ENCODE measurements at regions not wholly inside any gene's neighbourhood (a gene's known extent, or its start where the extent isn't known, plus 50 kb on each side); places are given as distances from the start of the nearest gene placed in this dataset.

DNA sequence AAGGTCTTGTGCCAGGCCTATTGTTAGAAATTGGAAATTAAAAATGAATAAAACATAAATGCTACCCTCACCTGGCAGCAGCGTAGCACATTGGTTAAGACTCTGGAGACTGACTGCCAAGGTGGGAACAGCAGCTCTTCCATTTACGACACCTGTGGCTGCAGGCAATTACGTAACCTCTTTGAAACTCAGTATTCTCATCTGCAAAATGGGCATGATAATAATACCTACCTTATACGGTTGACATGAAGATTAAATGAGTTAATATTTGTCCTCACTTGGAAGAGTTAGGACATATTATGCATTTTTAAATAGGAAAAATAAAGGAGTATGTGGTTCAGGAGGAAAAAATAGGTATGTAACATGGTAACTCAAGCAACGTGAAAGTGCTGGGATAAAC is 279.3 kb upstream of the NCKAP5 start:
- POLR2A ChIA-PET, result no interaction called here
- no peaks in the 10 kb centered on the region for H3K9me3 ChIP-seq (ENCODE audit: control insufficient read depth in 1 of 2, insufficient read depth in 1 of 2, low read depth in 1 of 2, low read length in 2 of 2)
- H3K36me3 ChIP-seq (ENCODE audit: control insufficient read depth in 1 of 2, insufficient read depth in 2 of 2, low read length in 2 of 2), result no peaks in the 10 kb centered on the region
- H3K79me2 ChIP-seq (ENCODE audit: insufficient read depth, low read length), result no peaks in the 10 kb centered on the region
- no peak overlapping the region for H3K4me2 ChIP-seq (ENCODE audit: low read length)
- no peak overlapping the region for H3K27ac ChIP-seq (ENCODE audit: low read depth, low read length)
- no peak overlapping the region for H3K4me3 ChIP-seq (replicated peaks in 1 of 2; ENCODE audit: low read depth in 1 of 2, low read length in 2 of 2)
- RAD21 ChIA-PET (ENCODE audit: low non-redundant PET in 1 of 2, low total read pairs in 2 of 2, uncharacterized antibody in 2 of 2, unreplicated experiment in 2 of 2), result no interaction called here
- no peak overlapping the region for H2AFZ ChIP-seq (ENCODE audit: low read depth, low read length, poor library complexity, severe bottlenecking)
- peaks cover 6% of the 10 kb centered on the region; the same call in 1 of the 2 replicates for H3K27me3 ChIP-seq (ENCODE audit: insufficient read depth, low read length)
- H3K9ac ChIP-seq (ENCODE audit: low read length), result no peak overlapping the region
- H3K4me1 ChIP-seq (ENCODE audit: control insufficient read depth in 1 of 2, insufficient read depth in 2 of 2, low read length in 2 of 2), result no peaks in the 10 kb centered on the region
- no peak for ATAC-seq
- intact Hi-C loops (cut with micrococcal nuclease), result loop anchor here (10.0 kb wide), 2 partner anchors 673 to 1173 kb away; partner anchors contain the start of gene LYPD1
- CTCF ChIA-PET, result no interaction called here
- BruUV-seq (replicated peaks), result no TSS peak
- no peak for DNase-seq (ENCODE audit: low read depth, low spot score)
- no peaks in the 10 kb centered on the region for H3K9me2 ChIP-seq (ENCODE audit: insufficient read depth)
- TF ChIP-seq CEBPB (IDR thresholded peaks at IDR 0.05; ENCODE audit: low read depth) (no peak), POLR2A (IDR thresholded peaks at IDR 0.05; ENCODE audit: borderline replicate concordance, extremely low read depth, insufficient read depth, insufficient read length) (no peak), EZH2 (IDR thresholded peaks at IDR 0.05) (no peak), FOSL1 (IDR thresholded peaks at IDR 0.05; ENCODE audit: low read depth) (no peak), JUND (IDR thresholded peaks at IDR 0.05) (no peak), ZFX (IDR thresholded peaks at IDR 0.05) (no peak), CBX3 (IDR thresholded peaks at IDR 0.05; ENCODE audit: low read depth) (no peak), SIN3A (IDR thresholded peaks at IDR 0.05; ENCODE audit: low read depth) (no peak), YY1 (IDR thresholded peaks at IDR 0.05; ENCODE audit: extremely low read depth, insufficient replicate concordance, low read depth, low read length) (no peak), EGR1 (IDR thresholded peaks at IDR 0.05; ENCODE audit: low read depth) (no peak), RAD21 (IDR thresholded peaks at IDR 0.05; ENCODE audit: low read depth) (no peak), ELF1 (IDR thresholded peaks at IDR 0.05; ENCODE audit: borderline replicate concordance, low read depth) (no peak), EZH2phosphoT487 (IDR thresholded peaks at IDR 0.05; ENCODE audit: borderline replicate concordance) (no peak)
- TF ChIP-seq, protein P1, sequence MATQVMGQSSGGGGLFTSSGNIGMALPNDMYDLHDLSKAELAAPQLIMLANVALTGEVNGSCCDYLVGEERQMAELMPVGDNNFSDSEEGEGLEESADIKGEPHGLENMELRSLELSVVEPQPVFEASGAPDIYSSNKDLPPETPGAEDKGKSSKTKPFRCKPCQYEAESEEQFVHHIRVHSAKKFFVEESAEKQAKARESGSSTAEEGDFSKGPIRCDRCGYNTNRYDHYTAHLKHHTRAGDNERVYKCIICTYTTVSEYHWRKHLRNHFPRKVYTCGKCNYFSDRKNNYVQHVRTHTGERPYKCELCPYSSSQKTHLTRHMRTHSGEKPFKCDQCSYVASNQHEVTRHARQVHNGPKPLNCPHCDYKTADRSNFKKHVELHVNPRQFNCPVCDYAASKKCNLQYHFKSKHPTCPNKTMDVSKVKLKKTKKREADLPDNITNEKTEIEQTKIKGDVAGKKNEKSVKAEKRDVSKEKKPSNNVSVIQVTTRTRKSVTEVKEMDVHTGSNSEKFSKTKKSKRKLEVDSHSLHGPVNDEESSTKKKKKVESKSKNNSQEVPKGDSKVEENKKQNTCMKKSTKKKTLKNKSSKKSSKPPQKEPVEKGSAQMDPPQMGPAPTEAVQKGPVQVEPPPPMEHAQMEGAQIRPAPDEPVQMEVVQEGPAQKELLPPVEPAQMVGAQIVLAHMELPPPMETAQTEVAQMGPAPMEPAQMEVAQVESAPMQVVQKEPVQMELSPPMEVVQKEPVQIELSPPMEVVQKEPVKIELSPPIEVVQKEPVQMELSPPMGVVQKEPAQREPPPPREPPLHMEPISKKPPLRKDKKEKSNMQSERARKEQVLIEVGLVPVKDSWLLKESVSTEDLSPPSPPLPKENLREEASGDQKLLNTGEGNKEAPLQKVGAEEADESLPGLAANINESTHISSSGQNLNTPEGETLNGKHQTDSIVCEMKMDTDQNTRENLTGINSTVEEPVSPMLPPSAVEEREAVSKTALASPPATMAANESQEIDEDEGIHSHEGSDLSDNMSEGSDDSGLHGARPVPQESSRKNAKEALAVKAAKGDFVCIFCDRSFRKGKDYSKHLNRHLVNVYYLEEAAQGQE (IDR thresholded peaks at IDR 0.05; ENCODE audit: low read depth), result no peak
- TF ChIP-seq, protein P2, sequence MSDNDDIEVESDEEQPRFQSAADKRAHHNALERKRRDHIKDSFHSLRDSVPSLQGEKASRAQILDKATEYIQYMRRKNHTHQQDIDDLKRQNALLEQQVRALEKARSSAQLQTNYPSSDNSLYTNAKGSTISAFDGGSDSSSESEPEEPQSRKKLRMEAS (IDR thresholded peaks at IDR 0.05), result no peak
- no peaks in the 10 kb centered on the region for H4K20me1 ChIP-seq (ENCODE audit: insufficient read depth)
